Astrocyte (in vitro differentiated cells and primary cell): ENCODE measurements at regions not wholly inside any gene's neighbourhood (a gene's known extent, or its start where the extent isn't known, plus 50 kb on each side); places are given as distances from the start of the nearest gene placed in this dataset.

ENCODE experiments used
- DNase-seq: peaks from one replicate; pipeline ENCODE4 v3.0.0-alpha.2; 2010; ENCODE audit warnings: low read depth
- FAIRE-seq: peaks from 2 replicates; lab custom pipeline; 2011; peaks lifted over from hg19 to GRCh38; lab: Jason Lieb, UNC
- H2AFZ ChIP-seq: 2 replicates; pipeline ENCODE4 v1.6.0; 2012; ENCODE audit warnings: low read depth, low read length, inconsistent platforms
- H3K27ac ChIP-seq: 2 replicates; pipeline ENCODE4 v1.5.1; 2011; ENCODE audit warnings: low read depth, low read length, inconsistent platforms
- H3K27me3 ChIP-seq: 2 replicates; pipeline ENCODE4 v1.6.0; 2011; ENCODE audit warnings: low read length, inconsistent platforms; ENCODE audit not compliant: insufficient read depth
- H3K36me3 ChIP-seq: 2 replicates; pipeline ENCODE4 v1.5.1; 2011; ENCODE audit warnings: low read length, inconsistent platforms; ENCODE audit not compliant: insufficient read depth
- H3K4me1 ChIP-seq: 2 replicates; pipeline ENCODE4 v1.5.1; 2011; ENCODE audit warnings: low read length, inconsistent platforms; ENCODE audit not compliant: insufficient read depth
- H3K4me2 ChIP-seq: 2 replicates; pipeline ENCODE4 v1.6.0; 2012; ENCODE audit warnings: low read length, inconsistent platforms
- H3K4me3 ChIP-seq: 2 replicates; pipeline ENCODE4 v1.5.1; 2011; ENCODE audit warnings: low read depth, mild to moderate bottlenecking, low read length, inconsistent platforms; ENCODE audit not compliant: insufficient read depth
- H3K79me2 ChIP-seq: 2 replicates; pipeline ENCODE4 v1.6.0; 2012; ENCODE audit warnings: mild to moderate bottlenecking, low read length, inconsistent platforms; ENCODE audit not compliant: insufficient read depth
- H3K9ac ChIP-seq: 2 replicates; pipeline ENCODE4 v1.6.0; 2012; ENCODE audit warnings: mild to moderate bottlenecking, low read length, inconsistent platforms
- H3K9me3 ChIP-seq: 2 replicates; pipeline ENCODE4 v1.5.1; 2012; ENCODE audit warnings: low read depth, mild to moderate bottlenecking, low read length, inconsistent platforms; ENCODE audit not compliant: insufficient read depth
- H4K20me1 ChIP-seq: 2 replicates; pipeline ENCODE4 v1.6.0; 2012; ENCODE audit warnings: low read length, inconsistent platforms; ENCODE audit not compliant: insufficient read depth
- H3K27ac Mint-ChIP-seq: one replicate; pipeline ENCODE4 v1.8.0; 2021; ENCODE audit warnings: mild to moderate bottlenecking, mixed read lengths; ENCODE audit not compliant: unreplicated experiment
- H3K27me3 Mint-ChIP-seq: one replicate; pipeline ENCODE4 v1.8.0; 2021; ENCODE audit warnings: low read depth, mixed read lengths; ENCODE audit not compliant: unreplicated experiment
- H3K36me3 Mint-ChIP-seq: one replicate; pipeline ENCODE4 v1.8.0; 2021; ENCODE audit warnings: low read depth, mixed read lengths; ENCODE audit not compliant: unreplicated experiment
- H3K4me1 Mint-ChIP-seq: one replicate; pipeline ENCODE4 v1.8.0; 2021; ENCODE audit warnings: low read depth, mixed read lengths; ENCODE audit not compliant: unreplicated experiment
- H3K4me3 Mint-ChIP-seq: one replicate; pipeline ENCODE4 v1.8.0; 2021; ENCODE audit warnings: mild to moderate bottlenecking, moderate library complexity, mixed read lengths; ENCODE audit not compliant: unreplicated experiment
- H3K9me3 Mint-ChIP-seq: one replicate; pipeline ENCODE4 v1.8.0; 2021; ENCODE audit warnings: mild to moderate bottlenecking, mixed read lengths; ENCODE audit not compliant: unreplicated experiment
- EZH2 ChIP-seq: IDR thresholded peaks from 2 replicates; pipeline ENCODE4 v1.6.1; 2012; ENCODE audit warnings: mild to moderate bottlenecking, low read length, inconsistent platforms; ENCODE audit not compliant: insufficient read depth
- TF ChIP-seq, protein P1 (sequence below): IDR thresholded peaks from 2 replicates; pipeline ENCODE4 v1.5.1; 2011; ENCODE audit warnings: low read depth, mild to moderate bottlenecking, inconsistent platforms, low read length, moderate library complexity; ENCODE audit not compliant: insufficient read depth

DNA sequence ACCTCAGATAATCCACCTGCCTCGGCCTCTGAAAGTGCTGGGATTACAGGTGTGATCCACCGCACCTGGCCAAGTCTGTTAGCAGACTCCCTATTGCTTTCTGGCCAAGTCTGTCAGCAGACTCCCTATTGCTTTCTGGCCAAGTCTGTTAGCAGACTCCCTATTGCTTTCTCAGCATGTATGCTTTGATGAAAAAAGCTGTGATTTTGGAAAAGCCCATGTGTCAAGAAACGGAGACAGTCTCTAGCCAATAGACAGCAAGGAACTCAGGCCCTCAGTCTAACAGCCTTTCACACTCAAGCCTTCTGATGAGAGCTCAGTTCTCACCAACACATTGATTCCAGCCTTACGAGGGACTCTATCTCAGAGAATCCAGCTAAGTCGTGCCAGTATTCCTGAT, 158.8 kb upstream of the KRR1 start:
- Histone ChIP-seq H4K20me1 (no peaks in the 10 kb centered on the region), H3K4me2 (no peak overlapping the region), H3K9me3 (no peaks in the 10 kb centered on the region), H3K36me3 (no peaks in the 10 kb centered on the region), H3K27ac (no peak overlapping the region), H3K4me1 (peaks cover 23% of the 10 kb centered on the region), H3K4me3 (no peak overlapping the region), H3K9ac (no peak overlapping the region), H2AFZ (no peak overlapping the region), H3K27me3 (no peaks in the 10 kb centered on the region), H3K79me2 (no peaks in the 10 kb centered on the region)
- Mint-ChIP-seq H3K4me1 (peaks cover 29% of the 10 kb centered on the region), H3K36me3 (no peaks in the 10 kb centered on the region), H3K27me3 (no peaks in the 10 kb centered on the region), H3K9me3 (no peaks in the 10 kb centered on the region), H3K27ac (no peak overlapping the region), H3K4me3 (no peak overlapping the region)
- DNase-seq (no peak), FAIRE-seq (no peak)
- no peak for TF ChIP-seq EZH2
- TF ChIP-seq, protein P1, sequence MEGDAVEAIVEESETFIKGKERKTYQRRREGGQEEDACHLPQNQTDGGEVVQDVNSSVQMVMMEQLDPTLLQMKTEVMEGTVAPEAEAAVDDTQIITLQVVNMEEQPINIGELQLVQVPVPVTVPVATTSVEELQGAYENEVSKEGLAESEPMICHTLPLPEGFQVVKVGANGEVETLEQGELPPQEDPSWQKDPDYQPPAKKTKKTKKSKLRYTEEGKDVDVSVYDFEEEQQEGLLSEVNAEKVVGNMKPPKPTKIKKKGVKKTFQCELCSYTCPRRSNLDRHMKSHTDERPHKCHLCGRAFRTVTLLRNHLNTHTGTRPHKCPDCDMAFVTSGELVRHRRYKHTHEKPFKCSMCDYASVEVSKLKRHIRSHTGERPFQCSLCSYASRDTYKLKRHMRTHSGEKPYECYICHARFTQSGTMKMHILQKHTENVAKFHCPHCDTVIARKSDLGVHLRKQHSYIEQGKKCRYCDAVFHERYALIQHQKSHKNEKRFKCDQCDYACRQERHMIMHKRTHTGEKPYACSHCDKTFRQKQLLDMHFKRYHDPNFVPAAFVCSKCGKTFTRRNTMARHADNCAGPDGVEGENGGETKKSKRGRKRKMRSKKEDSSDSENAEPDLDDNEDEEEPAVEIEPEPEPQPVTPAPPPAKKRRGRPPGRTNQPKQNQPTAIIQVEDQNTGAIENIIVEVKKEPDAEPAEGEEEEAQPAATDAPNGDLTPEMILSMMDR: no peak

DNA sequence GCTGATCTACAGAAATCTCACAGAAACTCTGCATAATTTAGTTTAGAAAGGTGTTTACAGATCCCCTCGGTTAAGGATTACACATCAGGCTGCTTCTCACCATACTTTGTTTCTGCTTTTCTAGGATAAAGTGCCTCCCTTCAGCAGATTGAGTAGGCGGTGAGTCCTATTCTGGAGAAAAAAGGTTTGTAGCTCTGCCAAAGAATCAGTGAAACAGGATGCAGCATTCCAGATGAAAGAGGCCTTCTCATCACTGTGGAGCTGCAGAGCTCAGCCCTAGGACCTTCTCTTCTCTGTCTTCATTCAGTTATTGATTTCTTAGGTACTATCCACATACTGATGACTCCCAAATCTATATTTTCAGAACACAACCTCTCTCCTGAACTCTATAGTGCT, 155.5 kb upstream of the KRR1 start:
- no peaks in the 10 kb centered on the region for H3K27me3 ChIP-seq
- peak overlapping the region; percentile 19 for H3K4me3 ChIP-seq
- FAIRE-seq (peak; percentile 60), DNase-seq (peak; percentile 89)
- peak overlapping the region; percentile 66 for H3K4me2 ChIP-seq
- Mint-ChIP-seq H3K4me3 (no peak overlapping the region), H3K9me3 (no peaks in the 10 kb centered on the region), H3K36me3 (no peaks in the 10 kb centered on the region), H3K27ac (peak overlapping the region; percentile 96), H3K27me3 (no peaks in the 10 kb centered on the region), H3K4me1 (peaks cover 34% of the 10 kb centered on the region)
- TF ChIP-seq, protein P1: no peak
- TF ChIP-seq EZH2: no peak
- no peaks in the 10 kb centered on the region for H4K20me1 ChIP-seq
- no peaks in the 10 kb centered on the region for H3K79me2 ChIP-seq
- peak overlapping the region; percentile 54 for H3K9ac ChIP-seq
- no peaks in the 10 kb centered on the region for H3K36me3 ChIP-seq
- peaks cover 36% of the 10 kb centered on the region for H3K4me1 ChIP-seq
- H3K9me3 ChIP-seq: no peaks in the 10 kb centered on the region
- peak overlapping the region; percentile 9 for H2AFZ ChIP-seq
- peak overlapping the region; percentile 78 for H3K27ac ChIP-seq

DNA sequence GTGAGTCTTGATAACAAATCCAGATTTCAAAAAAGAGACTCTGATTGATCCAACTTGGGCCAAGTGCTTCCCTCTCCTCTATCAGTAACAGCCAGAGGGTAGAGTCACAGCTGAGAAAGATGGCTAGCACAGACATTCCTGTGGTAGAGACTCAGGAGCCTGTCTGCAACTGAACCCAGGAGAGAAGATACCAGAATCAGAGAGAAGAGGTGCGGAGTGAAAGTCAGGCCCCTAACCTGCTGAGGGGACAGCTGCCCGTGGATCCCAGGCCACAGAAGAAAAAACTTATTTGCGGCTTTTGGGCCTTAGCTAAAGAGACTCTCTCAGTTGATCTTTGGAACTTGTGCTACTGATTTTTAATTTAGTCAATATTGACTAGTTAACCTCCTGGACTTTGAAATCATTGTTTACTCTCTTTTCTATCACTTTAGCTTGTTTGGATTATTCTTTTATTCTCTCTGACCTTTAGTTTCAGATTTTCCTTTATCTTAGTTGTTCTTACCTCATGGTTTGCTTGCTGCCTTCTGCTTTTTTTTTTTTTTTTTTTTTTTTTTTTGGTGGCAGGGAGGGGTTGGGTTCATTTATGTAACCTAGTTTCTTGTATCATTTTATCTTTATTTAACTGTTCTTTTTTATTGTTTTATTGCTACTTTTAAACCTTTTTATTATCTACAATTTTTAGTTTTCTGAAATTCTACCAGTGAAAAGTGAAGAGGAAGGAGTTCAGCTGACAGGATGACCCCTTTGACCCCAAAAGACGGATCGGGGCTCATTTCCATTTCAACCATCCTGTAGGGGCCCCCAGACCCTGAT, 154.9 kb upstream of the KRR1 start:
- Mint-ChIP-seq H3K4me1 (peaks cover 33% of the 10 kb centered on the region), H3K4me3 (peak overlapping the region; percentile 15), H3K27me3 (no peaks in the 10 kb centered on the region), H3K27ac (peak overlapping the region; percentile 96), H3K9me3 (no peaks in the 10 kb centered on the region), H3K36me3 (no peaks in the 10 kb centered on the region)
- Histone ChIP-seq H4K20me1 (no peaks in the 10 kb centered on the region), H3K27me3 (no peaks in the 10 kb centered on the region), H3K27ac (peak overlapping the region; percentile 78), H3K9ac (peak overlapping the region; percentile 54), H3K9me3 (no peaks in the 10 kb centered on the region), H3K4me2 (peak overlapping the region; percentile 66), H3K4me1 (peaks cover 41% of the 10 kb centered on the region), H3K36me3 (no peaks in the 10 kb centered on the region), H3K79me2 (no peaks in the 10 kb centered on the region), H2AFZ (peak overlapping the region; percentile 9), H3K4me3 (peak overlapping the region; percentile 19)
- DNase-seq (peak; percentile 86), FAIRE-seq (no peak)
- TF ChIP-seq, protein P1: no peak
- TF ChIP-seq EZH2: no peak
